GM19395 (cell line): ENCODE measurements at regions not wholly inside any gene's neighbourhood (a gene's known extent, or its start where the extent isn't known, plus 50 kb on each side); places are given as distances from the start of the nearest gene placed in this dataset.

ENCODE experiments used
- ATAC-seq: cut with Tn5 transposase; IDR thresholded peaks from one replicate; pipeline ENCODE4 v1.9.1; 2021; ENCODE audit warnings: mild to moderate bottlenecking, moderate library complexity; ENCODE audit not compliant: unreplicated experiment

DNA sequence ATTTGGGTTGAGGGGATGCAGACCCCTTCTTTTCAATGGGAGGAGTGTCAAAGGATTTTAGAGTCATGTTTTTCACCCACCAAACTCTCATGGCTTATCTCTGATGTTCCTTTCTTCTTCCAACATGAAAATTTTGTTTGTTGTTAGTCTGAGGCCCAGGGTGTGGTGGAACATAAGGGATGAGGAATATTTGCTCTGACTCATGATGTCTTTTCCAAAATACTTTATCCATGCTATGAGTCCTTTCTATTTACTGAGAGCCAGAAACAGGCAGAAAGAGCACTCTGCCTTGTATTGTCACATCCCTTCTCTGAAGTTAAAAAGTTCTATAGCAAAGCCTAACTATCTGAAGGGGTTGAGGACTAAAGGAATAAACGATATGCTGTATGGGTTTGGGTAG lies 61.6 kb upstream of the GYPA start:
- no peak for ATAC-seq

DNA sequence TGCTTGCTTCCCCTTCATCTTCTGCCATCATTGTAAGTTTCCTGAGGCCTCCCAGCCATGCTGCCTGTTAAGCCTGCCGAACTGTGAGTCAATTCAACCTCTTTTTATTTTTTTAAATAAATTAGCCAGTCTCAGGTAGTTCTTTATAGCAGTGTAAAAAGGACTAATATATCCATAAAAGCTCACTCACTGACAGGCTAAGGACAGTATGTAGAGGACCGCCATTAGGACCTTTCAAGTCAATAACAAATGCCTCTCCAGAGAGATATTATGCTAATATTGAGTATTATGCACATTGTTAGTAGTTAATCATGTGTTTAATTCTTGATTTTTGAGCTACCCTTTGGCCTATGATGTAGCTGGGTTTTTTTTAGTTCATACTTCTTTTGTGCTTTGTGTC lies 62.6 kb upstream of the GYPA start:
- no peak for ATAC-seq

DNA sequence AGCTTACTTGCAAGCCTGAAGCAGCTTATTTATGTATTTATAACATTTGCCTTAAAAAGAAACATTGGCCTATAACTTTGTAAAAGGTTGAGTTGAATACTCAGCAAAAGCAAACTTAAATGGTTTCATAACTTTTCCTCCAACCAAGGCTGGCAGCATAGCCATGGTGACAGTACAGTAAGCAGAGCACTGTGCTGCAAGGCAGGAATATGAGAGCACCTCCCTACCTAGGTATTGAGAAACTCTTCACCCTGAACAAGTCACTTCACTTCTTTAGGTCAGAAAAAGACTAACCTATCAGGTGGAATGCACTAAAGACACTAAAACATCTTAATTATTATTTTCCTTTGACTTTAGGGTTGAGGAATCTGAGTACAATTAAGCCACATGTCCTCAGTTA lies 63.9 kb upstream of the GYPA start:
- ATAC-seq = no peak

DNA sequence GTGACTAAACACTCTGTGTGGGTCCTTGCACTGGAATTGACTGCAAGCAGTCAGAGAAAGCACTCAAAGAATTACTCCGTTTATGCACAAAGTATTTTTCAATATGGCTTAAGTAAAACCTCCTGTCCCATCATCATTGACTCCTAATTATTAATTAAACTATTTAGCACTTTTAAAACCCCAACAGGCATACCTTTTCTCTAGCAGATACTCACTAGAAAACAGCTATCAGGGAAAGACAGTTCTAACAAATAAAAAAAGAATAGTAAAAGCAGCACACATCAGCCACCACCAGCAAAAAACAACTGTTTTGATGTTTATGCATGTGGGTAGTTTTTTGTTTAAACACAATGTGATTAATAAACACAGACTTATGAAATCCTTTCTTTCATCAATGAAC lies 66.2 kb upstream of the GYPA start:
- ATAC-seq = no peak

DNA sequence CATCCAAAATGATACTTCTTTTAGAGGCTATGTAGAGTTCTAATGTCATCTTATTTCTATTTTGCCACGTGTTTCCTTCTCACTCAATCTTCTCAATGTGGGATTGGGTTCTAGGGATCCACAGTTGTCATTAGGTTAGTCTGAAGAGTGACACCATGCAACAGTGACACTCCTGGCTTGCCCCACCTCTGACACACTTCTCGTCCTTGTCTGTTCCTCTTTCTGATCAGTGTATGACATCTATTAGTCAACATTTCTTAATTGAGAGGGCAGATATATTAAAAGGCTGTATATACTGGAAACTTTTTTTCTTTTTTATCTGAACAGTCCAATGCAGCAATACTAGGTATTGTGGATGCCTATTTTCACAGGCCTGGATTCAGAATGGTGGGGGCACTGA lies 67.6 kb upstream of the GYPA start:
- no peak for ATAC-seq

DNA sequence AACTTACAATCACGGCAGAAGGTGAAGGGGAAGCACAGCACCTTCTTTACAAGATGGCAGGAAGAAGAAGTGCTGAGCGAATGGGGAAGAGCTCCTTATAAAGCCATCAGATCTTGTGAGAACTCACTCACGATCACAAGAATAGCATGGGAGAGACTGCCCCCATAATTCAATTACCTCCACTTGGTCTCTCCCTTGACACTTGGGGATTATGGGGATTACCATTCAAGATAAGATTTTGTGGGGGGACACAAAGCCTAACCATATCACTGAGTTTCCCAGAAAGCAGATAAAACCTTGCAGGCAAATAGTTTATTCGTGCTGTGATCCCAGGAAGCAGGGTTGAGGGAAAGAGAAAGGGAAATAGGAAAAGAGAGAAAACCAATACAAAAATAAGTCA lies 69.0 kb upstream of the GYPA start:
- no peak for ATAC-seq

DNA sequence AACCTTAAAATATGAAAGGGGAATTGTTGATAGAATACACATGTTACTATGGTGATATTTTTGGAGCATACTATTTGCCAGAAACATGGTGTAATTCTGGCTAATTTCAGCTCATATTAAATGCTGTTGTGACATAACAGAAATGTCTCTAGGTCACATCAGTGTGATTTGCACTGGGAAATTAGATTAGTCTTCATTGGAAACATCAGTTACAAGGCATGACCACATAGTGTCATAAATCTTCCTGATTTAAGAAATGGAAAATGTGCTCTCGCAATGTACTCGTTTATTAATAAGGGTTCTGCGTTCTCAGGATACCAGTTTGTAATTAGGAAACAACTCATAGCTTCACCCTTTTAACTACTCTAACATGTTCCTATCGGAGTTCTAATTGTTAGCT lies 72.9 kb upstream of the GYPA start:
- ATAC-seq = no peak

DNA sequence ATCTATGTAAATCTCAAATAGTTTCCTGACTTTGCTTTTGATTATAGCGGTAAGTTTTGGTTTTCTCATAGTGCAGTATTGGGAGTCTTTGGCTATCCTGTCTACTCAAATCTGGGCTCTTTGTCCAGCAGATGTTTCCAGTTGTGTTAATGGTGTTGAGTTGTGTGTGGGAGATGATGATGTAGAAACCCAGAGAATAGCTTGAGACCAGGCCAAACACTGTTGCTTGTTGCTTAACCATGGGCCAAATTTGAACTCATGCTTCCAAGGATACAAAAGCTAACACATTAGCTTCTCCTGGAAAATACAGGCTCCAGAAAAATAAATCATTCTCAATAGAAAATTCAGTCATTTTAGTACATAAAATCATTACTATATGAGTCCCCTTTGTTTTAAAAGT lies 82.6 kb upstream of the GYPA start:
- no peak for ATAC-seq

DNA sequence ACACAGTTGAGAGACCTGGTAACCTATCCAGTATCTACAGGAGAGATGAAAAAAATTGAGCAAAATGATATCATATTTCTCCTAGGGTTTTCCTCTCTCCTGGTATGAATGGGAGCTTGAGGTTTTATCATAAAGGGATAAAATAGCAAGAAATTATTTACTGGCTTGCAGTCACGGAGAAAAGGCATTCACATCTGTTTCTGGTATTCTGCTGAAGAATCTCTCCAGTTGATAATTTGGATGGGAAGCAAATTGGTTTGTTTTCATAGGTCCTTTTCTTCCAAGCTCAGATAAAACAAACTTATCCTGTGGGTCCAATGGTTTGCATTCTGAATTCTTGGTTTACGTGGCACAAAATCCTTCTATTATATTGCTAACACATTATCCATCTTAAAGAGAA lies 83.1 kb upstream of the GYPA start:
- ATAC-seq = no peak

DNA sequence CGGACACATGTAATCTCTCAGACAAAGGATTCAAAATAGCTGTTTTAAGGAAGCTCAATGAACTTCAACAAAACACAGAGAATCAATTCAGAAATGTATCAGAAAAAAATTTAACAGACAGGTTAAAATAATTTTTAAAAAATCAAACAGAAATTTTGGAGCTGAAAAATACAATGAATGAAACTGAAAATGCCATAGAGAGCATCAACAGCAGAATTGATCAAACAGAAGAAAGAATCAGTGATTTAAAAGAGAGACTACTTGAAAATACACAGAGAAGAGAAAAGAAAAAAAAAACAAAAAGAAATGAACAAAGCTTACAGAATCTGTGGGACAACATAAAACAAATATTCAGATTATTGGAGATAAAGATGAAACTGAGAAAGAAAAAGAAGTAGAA lies 118.8 kb upstream of the GYPA start:
- ATAC-seq = no peak

DNA sequence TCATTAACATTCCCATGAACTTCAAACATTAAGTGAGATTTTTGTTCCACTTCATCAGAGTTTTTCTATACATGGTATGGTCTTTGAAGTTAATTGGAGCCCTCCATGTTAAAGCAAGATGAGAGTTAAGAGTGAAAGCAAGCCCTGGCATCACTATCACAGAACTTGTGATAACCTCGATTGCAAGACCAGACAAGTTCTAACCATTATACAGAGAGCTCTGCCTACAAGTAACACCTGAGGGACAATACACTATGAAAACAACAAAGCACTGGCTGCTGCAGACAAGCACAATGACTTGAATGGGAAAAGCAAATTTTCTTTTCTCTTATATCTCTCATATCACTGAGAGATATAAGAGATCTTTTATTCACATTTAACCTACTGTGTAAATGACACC lies 126.6 kb upstream of the GYPA start:
- no peak for ATAC-seq

DNA sequence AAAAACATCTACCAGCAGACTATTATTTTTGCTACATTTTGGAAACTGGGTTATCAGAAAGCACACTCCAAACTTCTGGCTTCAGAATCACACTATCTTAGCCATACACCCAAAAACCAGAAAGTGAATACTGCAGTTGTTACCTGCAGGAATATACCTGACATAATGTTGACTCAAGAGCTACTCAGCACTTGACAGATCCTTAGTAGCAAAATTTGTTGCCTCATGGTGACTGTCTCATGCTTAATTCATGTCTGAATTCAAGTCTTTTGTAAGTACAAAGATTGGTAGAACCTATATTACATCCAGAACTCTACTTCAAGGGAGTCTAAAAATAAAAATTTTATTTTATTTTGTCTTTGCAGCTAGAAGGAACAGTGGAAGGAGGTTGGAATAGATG lies 140.2 kb upstream of the GYPA start:
- ATAC-seq = no peak

DNA sequence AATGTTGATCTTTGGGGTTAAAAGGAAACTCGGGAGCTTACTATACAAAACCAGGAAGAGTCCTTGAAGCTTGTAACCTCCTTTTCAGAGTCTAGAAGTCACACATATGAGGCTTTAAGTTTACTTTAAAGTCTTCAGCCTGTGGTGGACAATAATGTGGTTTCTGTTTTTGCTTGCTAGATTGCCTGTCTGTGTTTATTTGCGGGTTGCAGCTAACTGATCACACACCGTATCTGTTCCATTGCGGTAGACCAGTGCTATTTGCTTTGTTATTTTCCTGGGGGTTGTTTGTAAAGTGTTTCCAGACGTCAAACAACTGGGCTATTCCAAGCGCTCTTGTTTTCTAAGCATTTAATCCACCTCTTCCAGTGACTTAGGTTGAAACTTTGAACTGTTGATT lies 143.0 kb upstream of the GYPA start:
- ATAC-seq = no peak

DNA sequence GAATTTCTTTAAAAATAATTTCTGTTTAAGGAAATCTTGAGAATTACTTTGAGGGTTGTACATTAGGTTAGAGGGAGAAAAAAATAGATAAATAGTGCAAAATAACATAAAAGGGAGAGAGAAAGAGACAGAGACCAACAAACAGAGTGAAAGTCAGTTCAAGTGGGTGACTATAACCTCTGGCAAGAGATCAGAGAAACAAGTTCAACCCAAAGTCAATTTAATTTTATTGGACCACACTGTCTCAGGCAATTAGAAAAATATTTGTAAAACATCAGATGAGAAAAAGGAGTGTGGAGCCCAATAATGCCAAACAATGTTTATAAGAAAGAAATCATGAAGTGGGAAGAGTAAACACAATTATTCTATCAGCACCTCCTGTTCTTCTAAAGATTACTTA lies 143.5 kb upstream of the GYPA start:
- ATAC-seq = no peak

DNA sequence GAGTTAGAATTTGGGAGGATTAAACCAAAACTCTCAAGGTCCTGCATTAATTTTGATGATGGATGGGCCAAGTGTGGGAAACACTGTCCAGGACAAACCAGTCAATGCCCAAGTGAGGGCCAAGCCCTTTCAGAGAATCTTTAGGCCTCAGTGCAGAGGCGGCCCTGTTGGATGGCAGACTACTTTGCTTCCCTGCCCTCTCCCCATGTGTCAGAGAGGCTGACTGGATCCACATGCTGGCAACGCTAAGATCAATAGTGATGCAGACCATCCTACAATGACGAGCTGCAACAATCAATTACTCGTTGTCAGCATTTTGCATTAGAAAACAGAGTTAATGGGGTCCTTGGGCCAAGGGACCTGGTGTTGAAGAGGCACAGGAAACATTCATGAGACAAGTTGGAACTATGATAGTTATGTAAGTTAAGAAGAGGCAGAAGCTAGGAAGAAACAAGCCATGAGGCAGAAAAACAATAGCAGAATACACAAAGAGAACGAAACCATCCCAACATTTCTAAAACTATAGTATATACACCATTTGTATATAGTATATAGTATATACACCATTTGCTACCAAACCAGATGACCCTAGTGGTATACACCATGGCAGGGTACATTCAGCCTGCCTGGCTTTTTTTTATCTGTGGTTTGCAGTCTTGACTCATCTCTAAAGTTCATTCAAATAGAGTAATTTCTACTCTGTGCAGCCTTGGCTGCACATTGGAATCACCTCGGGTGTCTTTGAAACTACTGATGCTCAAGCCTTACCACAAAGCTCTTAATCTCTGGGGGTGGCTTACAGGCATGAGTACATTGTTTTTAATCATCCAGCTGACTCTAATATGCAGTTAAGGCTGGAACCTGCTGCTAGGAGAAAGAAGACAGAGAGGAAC lies 147.7 kb upstream of the GYPA start:
- peak; percentile 92 for ATAC-seq

DNA sequence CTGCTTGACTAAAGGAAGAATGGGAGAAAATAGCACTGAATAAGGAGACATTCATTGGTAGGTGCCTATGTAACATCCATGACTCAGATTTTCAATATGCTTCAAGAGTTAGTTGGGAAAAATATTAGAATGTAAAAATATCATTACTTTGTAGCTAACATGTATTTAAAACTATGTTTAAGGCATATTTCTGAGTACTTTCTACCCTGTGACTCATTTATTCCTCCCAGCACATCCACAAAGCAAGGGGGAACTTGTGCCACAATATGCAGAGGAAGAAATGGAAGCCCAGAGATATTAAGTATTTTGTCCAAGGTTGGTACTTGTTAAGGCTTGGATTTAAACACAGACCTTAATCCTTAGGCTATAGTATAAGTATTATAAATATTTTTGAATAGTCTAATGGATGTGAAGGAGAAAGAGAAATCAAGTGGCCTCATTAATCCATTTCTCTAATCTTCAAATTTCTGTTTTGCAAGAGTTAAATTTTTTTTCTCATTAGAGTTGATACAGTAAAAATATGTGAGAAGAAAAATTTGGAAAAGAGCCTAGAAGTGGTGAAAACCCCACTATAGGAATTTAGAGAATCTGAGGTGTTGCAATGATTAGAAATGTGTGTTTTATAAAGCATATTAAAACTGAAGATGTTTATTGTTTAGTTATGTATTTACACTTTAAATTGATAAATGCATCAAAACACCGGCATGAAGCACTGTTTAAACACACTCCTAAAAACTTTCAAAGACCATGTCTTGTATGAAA lies 149.3 kb upstream of the GYPA start:
- no peak for ATAC-seq

DNA sequence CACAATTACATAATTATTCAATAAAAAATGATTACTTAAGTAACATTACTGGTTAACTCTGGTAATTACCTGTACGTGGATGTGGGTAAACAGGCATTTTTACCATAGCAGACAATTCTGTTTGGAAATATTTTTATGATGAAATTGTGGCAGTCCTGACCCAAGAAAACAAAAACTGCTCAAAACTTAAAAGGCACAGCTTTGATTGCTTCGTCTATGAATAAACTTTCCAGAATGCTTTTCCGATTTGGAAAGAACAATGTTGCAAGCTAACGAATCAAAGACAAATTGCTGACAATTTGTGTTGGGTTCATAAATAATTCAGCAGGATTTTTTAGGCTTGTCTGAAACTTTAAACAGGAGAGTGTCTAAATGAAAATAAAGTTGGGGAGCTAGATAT lies 150.6 kb upstream of the GYPA start:
- no peak for ATAC-seq

DNA sequence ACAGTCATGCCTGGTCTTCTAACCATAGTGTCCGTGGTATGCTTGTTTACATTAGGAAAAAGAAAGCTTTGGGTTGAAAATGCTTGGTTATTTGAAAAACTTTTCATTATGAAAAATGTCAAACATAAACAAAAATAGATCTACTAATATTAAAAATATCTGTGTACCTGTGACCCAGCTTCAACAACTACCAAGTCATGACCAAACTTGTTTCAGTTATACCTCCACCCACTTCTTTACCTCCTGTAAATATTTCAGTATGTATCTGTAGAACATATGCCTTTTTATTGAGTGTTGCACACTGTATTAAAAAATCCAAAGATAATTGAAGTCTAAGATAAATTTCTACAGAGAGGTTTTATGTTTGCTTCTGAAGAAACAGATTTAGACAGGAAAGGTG lies 153.7 kb upstream of the GYPA start:
- no peak for ATAC-seq

DNA sequence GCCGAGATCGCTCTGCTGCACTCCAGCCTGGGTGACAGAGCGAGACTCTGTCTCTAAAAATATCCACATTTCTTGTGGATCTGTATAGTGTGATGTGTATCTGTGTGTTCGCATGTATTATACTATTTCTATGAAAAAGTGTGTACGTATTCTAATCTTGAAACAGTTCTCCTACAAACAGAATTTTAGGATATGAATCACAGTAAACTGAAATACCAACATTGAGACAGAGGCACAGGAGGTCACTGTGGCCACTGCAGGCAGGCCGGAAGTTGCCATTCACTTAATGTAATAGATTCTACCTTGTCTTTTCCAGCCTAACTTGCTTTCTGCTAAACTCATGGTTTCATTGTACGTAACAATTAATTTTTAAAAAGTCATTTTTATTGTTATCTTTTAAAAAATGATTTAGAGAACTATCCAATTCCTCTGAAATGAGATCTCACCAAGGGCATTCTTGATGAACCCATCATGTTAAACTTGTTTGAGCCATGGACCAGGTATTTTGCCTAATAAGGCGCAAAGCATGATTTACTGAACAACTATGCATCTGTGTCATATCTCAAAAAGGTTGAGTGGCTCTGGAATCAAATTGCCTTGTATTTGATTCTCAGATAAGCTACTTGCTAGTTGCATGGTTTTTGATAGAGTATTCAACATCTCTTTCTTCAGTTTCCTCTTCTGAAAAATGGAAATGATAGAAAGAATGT lies 154.9 kb upstream of the GYPA start:
- ATAC-seq = no peak

DNA sequence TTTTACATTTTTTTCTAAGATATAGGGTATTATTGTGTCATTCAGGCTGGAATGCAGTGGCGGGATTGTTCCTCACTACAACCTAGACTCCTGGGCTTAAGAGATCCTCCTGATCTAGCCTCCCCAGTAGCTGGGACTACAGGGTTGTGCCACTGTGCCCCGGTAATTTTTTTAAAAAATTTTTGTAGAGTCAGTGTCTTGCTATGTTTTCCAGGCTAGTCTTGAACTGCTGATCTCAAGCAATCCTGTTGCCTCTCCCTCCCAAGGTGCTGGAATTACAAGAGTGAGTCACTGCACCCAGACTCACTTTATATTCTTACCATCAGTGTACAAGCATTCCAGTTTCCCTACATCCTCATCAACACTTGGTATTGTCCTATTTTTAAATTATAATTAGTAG lies 156.4 kb upstream of the GYPA start:
- no peak for ATAC-seq

DNA sequence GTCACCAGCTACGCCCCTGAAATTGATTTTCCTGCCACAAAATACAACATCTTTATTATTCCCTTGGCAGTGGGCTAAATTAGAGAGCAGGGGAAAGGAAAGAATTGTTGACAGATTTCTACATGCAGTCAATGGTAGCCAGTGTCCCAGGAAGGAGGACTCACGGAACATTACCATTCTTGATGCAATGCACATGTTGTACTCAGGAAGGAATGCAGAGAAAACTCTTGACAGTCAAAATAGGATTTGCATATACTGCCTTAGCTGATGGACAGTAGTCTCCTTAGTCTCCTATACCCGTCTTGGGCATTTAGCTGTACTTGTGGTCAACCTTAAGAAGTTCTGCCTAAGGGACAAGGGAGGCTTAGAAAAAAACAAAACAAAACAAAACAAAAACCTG lies 158.0 kb upstream of the GYPA start:
- ATAC-seq = no peak

DNA sequence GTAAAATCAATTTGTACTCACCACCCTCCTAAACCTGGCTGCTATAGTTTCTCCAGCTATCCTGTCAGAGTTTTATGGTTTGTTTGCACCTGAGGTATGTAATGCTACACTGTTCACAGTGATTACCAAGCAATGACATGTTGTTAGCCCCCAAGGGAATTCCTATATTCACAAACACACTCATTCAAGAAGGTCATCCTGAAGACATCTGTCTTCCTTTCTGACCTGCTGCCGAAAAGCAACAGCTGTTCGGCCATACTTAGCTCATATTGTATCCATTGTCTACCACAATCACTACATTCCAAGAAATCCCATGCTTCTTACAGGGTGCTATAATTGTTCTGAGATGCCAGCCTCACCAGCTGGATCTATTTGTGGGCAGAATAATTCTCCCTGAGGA lies 160.1 kb upstream of the GYPA start:
- no peak for ATAC-seq
